ENCODE measurements at regions not wholly inside any gene's neighbourhood (a gene's known extent, or its start where the extent isn't known, plus 50 kb on each side); places are given as distances from the start of the nearest gene placed in this dataset.

DNA sequence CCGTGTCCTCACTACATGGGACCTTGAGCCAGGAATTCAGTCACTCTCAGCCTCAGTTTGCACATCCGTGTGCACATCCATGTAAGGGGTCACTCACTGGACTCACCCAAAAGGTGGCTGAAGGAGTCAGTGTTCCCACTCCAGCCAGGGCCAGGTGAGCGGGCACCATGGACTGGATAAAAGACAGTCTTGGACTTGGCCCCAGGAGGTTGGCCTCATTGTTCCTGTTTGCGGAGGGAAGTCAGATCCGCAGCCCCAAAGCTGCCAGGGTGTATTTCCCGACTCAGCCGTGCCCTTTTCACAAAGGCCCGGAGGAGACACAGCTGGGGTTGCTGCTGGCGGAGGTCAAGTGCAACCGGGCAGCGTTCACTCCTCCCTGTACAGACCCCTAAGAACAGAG, 170.7 kb upstream of the MYL2 start:
- TF ChIP-seq EZH2 (optimal IDR thresholded peaks at IDR 0.05; ENCODE audit: low read depth, low read length) = no peak
- TF ChIP-seq, protein P1, sequence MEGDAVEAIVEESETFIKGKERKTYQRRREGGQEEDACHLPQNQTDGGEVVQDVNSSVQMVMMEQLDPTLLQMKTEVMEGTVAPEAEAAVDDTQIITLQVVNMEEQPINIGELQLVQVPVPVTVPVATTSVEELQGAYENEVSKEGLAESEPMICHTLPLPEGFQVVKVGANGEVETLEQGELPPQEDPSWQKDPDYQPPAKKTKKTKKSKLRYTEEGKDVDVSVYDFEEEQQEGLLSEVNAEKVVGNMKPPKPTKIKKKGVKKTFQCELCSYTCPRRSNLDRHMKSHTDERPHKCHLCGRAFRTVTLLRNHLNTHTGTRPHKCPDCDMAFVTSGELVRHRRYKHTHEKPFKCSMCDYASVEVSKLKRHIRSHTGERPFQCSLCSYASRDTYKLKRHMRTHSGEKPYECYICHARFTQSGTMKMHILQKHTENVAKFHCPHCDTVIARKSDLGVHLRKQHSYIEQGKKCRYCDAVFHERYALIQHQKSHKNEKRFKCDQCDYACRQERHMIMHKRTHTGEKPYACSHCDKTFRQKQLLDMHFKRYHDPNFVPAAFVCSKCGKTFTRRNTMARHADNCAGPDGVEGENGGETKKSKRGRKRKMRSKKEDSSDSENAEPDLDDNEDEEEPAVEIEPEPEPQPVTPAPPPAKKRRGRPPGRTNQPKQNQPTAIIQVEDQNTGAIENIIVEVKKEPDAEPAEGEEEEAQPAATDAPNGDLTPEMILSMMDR (IDR thresholded peaks at IDR 0.05; ENCODE audit: low read length) = no peak

All from MM.1S (cell line).